ENCODE measurements at regions not wholly inside any gene's neighbourhood (a gene's known extent, or its start where the extent isn't known, plus 50 kb on each side); places are given as distances from the start of the nearest gene placed in this dataset.
"Not testable (repeated sequence)": the region's sequence is repeated elsewhere in the genome, so short reads cannot be mapped to it uniquely, and the experiment has no call there.

DNA sequence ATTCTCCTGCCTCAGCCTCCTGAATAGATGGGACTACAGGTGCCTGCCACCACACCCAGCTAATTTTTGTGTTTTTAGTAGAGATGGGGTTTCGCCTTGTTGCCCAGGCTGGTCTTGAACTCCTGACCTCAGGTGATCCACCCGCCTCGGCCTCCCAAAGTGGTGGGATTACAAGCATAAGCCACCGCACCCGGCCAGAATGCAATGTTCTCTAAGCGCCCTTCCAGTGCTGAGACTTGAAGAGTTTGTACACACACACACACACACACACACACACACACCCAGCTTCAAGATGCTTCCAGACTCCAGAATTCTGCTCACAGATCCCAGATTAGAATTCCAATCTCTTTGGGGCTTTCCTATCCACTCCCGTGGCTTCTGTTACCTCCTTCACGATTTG lies 227.1 kb downstream of the FOXD2 start:
- not testable (repeated sequence) for TF ChIP-seq POLR2A (IDR thresholded peaks at IDR 0.05); CTCF (IDR thresholded peaks at IDR 0.05 in 8 of 11, conservative IDR thresholded peaks at IDR 0.05 in 3 of 11)
